MM.1S (cell line): ENCODE measurements at regions not wholly inside any gene's neighbourhood (a gene's known extent, or its start where the extent isn't known, plus 50 kb on each side); places are given as distances from the start of the nearest gene placed in this dataset.
"Not testable (repeated sequence)": the region's sequence is repeated elsewhere in the genome, so short reads cannot be mapped to it uniquely, and the experiment has no call there.

Source experiments
- DNase-seq: peaks from one replicate; pipeline ENCODE4 v3.0.0-alpha.2; 2015
- H2AFZ ChIP-seq: fragments of 300-600 bp; sonication (generic); 2 replicates; pipeline ENCODE4 v1.6.0; 2016; ENCODE audit warnings: antibody characterized with exemption, low read length
- H3F3A ChIP-seq: fragments of 300-600 bp; sonication (generic); 2 replicates; pipeline ENCODE4 v1.6.1; 2016; ENCODE audit warnings: mild to moderate bottlenecking, antibody characterized with exemption, low read length, moderate library complexity, mixed read lengths; ENCODE audit not compliant: insufficient read depth
- H3K27ac ChIP-seq: fragments of 300-600 bp; sonication (generic); 2 replicates; pipeline ENCODE4 v1.5.1; 2016; ENCODE audit warnings: mild to moderate bottlenecking, low read length
- H3K27me3 ChIP-seq: fragments of 300-600 bp; sonication (generic); replicated peaks from 2 replicates; pipeline ENCODE4 v1.6.0; 2016; ENCODE audit warnings: low read length; ENCODE audit not compliant: insufficient read depth
- H3K36me3 ChIP-seq: fragments of 300-600 bp; sonication (generic); replicated peaks from 2 replicates; pipeline ENCODE4 v1.6.1; 2016; ENCODE audit warnings: mild to moderate bottlenecking, low read length, mixed read lengths; ENCODE audit not compliant: insufficient read depth
- H3K4me1 ChIP-seq: fragments of 300-600 bp; sonication (generic); 2 replicates; pipeline ENCODE4 v1.6.1; 2016; ENCODE audit warnings: low read length, mixed read lengths
- H3K4me2 ChIP-seq: fragments of 300-600 bp; sonication (generic); 2 replicates; pipeline ENCODE4 v1.6.0; 2016; ENCODE audit warnings: low read depth, low read length
- H3K4me3 ChIP-seq: fragments of 300-600 bp; sonication (generic); 2 replicates; pipeline ENCODE4 v1.5.1; 2016; ENCODE audit warnings: low read length, mixed read lengths
- H3K79me2 ChIP-seq: fragments of 300-600 bp; sonication (generic); 2 replicates; pipeline ENCODE4 v1.6.1; 2016; ENCODE audit warnings: mixed run types, low read length, mixed read lengths
- H3K9ac ChIP-seq: fragments of 300-600 bp; sonication (generic); 2 replicates; pipeline ENCODE4 v1.6.1; 2016; ENCODE audit warnings: low read length, mixed read lengths
- H3K9me2 ChIP-seq: fragments of 300-600 bp; sonication (generic); replicated peaks from 2 replicates; pipeline ENCODE4 v1.6.1; 2016; ENCODE audit warnings: mild to moderate bottlenecking, low read length, mixed read lengths; ENCODE audit not compliant: insufficient read depth
- H3K9me3 ChIP-seq: fragments of 300-600 bp; sonication (generic); replicated peaks from 2 replicates; pipeline ENCODE4 v1.6.1; 2016; ENCODE audit warnings: mild to moderate bottlenecking, low read length, mixed read lengths; ENCODE audit not compliant: insufficient read depth
- H4K20me1 ChIP-seq: fragments of 300-600 bp; sonication (generic); 2 replicates; pipeline ENCODE4 v1.6.1; 2016; ENCODE audit warnings: mild to moderate bottlenecking, low read length, moderate library complexity, mixed read lengths; ENCODE audit not compliant: insufficient read depth
- EZH2 ChIP-seq: fragments of 300-600 bp; sonication (generic); optimal IDR thresholded peaks from 2 replicates; pipeline ENCODE3; 2017; ENCODE audit warnings: low read depth, mild to moderate bottlenecking, antibody characterized with exemption, low read length, mixed read lengths
- EZH2phosphoT487 ChIP-seq: fragments of 300-600 bp; sonication (generic); IDR thresholded peaks from 2 replicates; pipeline ENCODE4 v1.6.1; 2018; ENCODE audit warnings: antibody characterized with exemption, low read length
- TF ChIP-seq, protein P1 (sequence below): fragments of 300-600 bp; sonication (generic); IDR thresholded peaks from 2 replicates; pipeline ENCODE4 v1.5.1; 2016; ENCODE audit warnings: antibody characterized with exemption, low read length, mixed read lengths

DNA sequence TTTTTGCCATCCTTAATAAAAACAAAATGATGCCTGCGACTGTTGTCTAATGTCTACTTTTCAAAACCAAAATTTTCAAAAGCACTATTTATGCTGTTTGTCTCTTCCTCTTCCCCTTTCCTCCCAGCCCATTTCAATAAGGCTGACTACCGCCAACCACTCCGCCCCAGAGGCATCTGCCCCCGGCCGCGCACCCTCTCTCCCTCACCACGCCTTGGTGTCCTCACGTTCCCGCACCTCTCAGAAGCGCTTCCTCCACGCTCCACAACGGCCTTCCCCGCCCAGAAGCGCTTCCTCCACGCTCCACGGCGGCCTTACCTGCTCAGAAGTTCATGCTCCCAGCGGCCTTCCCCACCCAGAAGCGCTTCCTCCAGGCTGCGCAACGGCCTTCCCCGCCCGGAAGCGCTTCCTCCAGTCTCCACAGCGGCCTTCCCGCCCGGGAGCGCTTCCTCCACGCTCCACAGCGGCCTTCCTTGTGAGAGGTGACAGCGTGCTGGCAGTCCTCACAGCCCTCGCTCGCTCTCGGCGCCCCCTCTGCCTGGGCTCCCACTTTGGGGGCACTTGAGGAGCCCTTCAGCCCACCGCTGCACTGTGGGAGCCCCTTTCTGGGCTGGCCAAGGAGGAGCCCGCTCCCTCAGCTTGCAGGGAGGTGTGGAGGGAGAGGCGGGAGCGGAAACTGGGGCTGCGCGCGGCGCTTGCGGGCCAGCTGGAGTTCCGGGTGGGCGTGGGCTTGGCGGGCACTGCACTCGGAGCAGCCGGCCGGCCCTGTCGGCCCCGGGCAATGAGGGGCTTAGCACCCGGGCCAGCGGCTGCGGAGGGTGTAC, 490.4 kb upstream of the ZFP42 start:
- DNase-seq: no peak
- H3K4me2 ChIP-seq: no peak overlapping the region

DNA sequence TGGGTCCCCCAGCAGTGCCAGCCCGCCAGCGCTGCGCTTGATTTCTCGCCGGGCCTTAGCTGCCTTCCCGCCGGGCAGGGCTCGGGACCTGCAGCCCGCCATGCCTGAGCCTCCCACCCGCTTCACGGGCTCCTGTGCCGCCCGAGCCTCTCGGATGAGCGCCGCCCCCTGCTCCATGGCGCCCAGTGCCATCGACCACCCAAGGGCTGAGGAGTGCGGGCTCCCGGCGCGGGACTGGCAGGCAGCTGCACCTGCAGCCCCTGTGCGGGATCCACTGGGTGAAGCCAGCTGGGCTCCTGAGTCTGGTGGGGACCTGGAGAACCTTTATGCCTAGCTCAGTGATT, 489.8 kb upstream of the ZFP42 start:
- not testable (repeated sequence) for H3K9ac ChIP-seq, H3K4me3 ChIP-seq, H3K4me2 ChIP-seq, DNase-seq, H2AFZ ChIP-seq, H3K9me2 ChIP-seq, H3K9me3 ChIP-seq, H3K79me2 ChIP-seq, H3K4me1 ChIP-seq, H3K27ac ChIP-seq, H3F3A ChIP-seq, H3K27me3 ChIP-seq, H3K36me3 ChIP-seq, H4K20me1 ChIP-seq

More for the DNA sequence above, 490.4 kb upstream of the ZFP42 start:
- no peaks in the 10 kb centered on the region for H3K9me2 ChIP-seq
- H3F3A ChIP-seq: no peaks in the 10 kb centered on the region
- no peaks in the 10 kb centered on the region for H3K9me3 ChIP-seq
- H3K4me3 ChIP-seq: no peak overlapping the region
- H3K36me3 ChIP-seq: no peaks in the 10 kb centered on the region
- no peak overlapping the region for H2AFZ ChIP-seq
- H3K79me2 ChIP-seq: no peaks in the 10 kb centered on the region
- no peaks in the 10 kb centered on the region for H3K4me1 ChIP-seq
- TF ChIP-seq EZH2: no peak
- TF ChIP-seq, protein P1, sequence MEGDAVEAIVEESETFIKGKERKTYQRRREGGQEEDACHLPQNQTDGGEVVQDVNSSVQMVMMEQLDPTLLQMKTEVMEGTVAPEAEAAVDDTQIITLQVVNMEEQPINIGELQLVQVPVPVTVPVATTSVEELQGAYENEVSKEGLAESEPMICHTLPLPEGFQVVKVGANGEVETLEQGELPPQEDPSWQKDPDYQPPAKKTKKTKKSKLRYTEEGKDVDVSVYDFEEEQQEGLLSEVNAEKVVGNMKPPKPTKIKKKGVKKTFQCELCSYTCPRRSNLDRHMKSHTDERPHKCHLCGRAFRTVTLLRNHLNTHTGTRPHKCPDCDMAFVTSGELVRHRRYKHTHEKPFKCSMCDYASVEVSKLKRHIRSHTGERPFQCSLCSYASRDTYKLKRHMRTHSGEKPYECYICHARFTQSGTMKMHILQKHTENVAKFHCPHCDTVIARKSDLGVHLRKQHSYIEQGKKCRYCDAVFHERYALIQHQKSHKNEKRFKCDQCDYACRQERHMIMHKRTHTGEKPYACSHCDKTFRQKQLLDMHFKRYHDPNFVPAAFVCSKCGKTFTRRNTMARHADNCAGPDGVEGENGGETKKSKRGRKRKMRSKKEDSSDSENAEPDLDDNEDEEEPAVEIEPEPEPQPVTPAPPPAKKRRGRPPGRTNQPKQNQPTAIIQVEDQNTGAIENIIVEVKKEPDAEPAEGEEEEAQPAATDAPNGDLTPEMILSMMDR: no peak
- TF ChIP-seq EZH2phosphoT487: no peak
- H3K9ac ChIP-seq: no peak overlapping the region
- H4K20me1 ChIP-seq: no peaks in the 10 kb centered on the region
- H3K27ac ChIP-seq: no peak overlapping the region
- no peaks in the 10 kb centered on the region for H3K27me3 ChIP-seq

DNA sequence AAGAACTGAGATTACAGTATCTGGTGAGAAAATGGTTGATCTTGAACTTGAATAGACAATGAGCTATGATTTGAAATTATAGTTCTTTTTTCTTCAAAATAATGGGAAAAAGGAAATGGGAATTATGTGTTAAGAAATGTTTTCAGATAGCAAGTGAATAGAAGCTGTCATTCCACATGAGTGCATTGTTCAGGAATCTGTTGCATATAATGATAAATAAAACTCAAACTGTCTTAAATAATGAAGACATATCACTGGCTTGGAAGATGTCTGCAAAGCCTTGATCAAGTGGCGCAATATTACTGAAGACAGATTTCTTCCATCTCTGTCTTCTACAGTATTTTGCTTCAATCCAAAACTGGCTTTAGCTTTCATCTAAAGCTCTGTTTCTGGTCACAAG, 479.3 kb upstream of the ZFP42 start:
- no peak overlapping the region for H3K4me2 ChIP-seq
- DNase-seq: no peak
- H3K27me3 ChIP-seq: no peaks in the 10 kb centered on the region
- no peak overlapping the region for H3K27ac ChIP-seq
- H3K36me3 ChIP-seq: no peaks in the 10 kb centered on the region
- H3K9me2 ChIP-seq: no peaks in the 10 kb centered on the region
- H3K4me1 ChIP-seq: no peaks in the 10 kb centered on the region
- no peaks in the 10 kb centered on the region for H3K9me3 ChIP-seq
- TF ChIP-seq, protein P1: no peak
- TF ChIP-seq EZH2 (no peak), EZH2phosphoT487 (no peak)
- no peaks in the 10 kb centered on the region for H4K20me1 ChIP-seq
- no peaks in the 10 kb centered on the region for H3K79me2 ChIP-seq
- no peak overlapping the region for H2AFZ ChIP-seq
- H3F3A ChIP-seq: no peaks in the 10 kb centered on the region
- no peak overlapping the region for H3K9ac ChIP-seq
- H3K4me3 ChIP-seq: no peak overlapping the region

DNA sequence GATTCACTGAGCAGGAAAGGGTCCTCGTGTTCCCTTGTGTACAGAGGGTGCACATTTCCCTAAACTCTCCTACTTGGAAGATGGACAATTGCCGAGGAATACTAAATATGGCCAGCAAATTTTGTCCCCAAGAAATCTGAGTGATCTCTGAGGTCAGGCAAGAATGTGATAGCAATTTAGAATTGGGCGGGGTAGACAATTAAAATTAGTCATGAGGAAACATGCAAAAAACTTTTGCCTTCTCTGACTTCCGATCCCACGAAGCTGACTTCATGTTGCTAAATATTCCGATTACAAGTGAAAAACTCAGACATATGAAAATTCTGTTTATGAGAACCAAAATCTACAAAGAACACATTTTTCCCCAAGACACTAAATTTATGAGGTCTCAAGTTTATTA, 453.9 kb upstream of the ZFP42 start:
- Histone ChIP-seq H3K36me3 (no peaks in the 10 kb centered on the region), H3F3A (no peaks in the 10 kb centered on the region), H3K9me2 (no peaks in the 10 kb centered on the region), H3K27ac (no peak overlapping the region), H3K9ac (no peak overlapping the region), H3K79me2 (no peaks in the 10 kb centered on the region), H4K20me1 (no peaks in the 10 kb centered on the region), H3K9me3 (no peaks in the 10 kb centered on the region), H3K4me3 (no peak overlapping the region), H3K4me2 (no peak overlapping the region), H2AFZ (no peak overlapping the region), H3K27me3 (no peaks in the 10 kb centered on the region), H3K4me1 (no peaks in the 10 kb centered on the region)
- TF ChIP-seq, protein P1: no peak
- no peak for TF ChIP-seq EZH2phosphoT487
- no peak for DNase-seq
